PC-9 (cell line): ENCODE measurements at regions not wholly inside any gene's neighbourhood (a gene's known extent, or its start where the extent isn't known, plus 50 kb on each side); places are given as distances from the start of the nearest gene placed in this dataset.

ENCODE experiments used
- BruUV-seq: library from RNA; stranded (reverse); fragments of 400-500 nt; replicated peaks from 2 replicates; lab custom pipeline; 2021; lab: Mats Ljungman, UMichigan
- CTCF ChIA-PET: fragments of 300-600 bp; sonication (Branson Sonifier 250); formaldehyde crosslinking; loops from one replicate; lab custom pipeline; 2022; ENCODE audit warnings: antibody characterized with exemption; lab: Charles Lee
- POLR2A ChIA-PET: fragments of 300-600 bp; sonication (Branson Sonifier 250); formaldehyde crosslinking; loops from one replicate; lab custom pipeline; 2022; ENCODE audit warnings: antibody characterized with exemption; ENCODE audit not compliant: unreplicated experiment; lab: Charles Lee
- DNase-seq, 2 experiments: peaks; one replicate each; pipeline versions ENCODE4 v3.0.0 to v3.0.0-alpha.2; 2015 to 2022; ENCODE audit warnings: mixed read lengths in 1 of 2
- H2AFZ ChIP-seq: fragments of 200-600 bp; sonication (generic); 2 replicates; pipeline ENCODE4 v1.8.1; 2017; ENCODE audit warnings: antibody characterized with exemption
- H3F3A ChIP-seq: fragments of 200-600 bp; sonication (generic); 2 replicates; pipeline ENCODE4 v1.8.1; 2017; ENCODE audit warnings: antibody characterized with exemption, mild to moderate bottlenecking, low read depth; ENCODE audit not compliant: insufficient read depth
- H3K27ac ChIP-seq: fragments of 200-600 bp; sonication (generic); 2 replicates; pipeline ENCODE4 v1.6.1; 2016; ENCODE audit warnings: mixed run types
- H3K27me3 ChIP-seq: fragments of 200-600 bp; sonication (generic); 2 replicates; pipeline ENCODE4 v1.6.1; 2016; ENCODE audit warnings: low read depth, mixed run types; ENCODE audit not compliant: insufficient read depth
- H3K36me3 ChIP-seq: fragments of 200-600 bp; sonication (generic); 2 replicates; pipeline ENCODE4 v1.6.1; 2016; ENCODE audit warnings: low read depth, mixed run types
- H3K4me1 ChIP-seq: fragments of 200-600 bp; sonication (generic); replicated peaks from 2 replicates; pipeline ENCODE4 v1.6.1; 2016; ENCODE audit warnings: mixed run types; ENCODE audit not compliant: insufficient read depth
- H3K4me2 ChIP-seq: fragments of 200-600 bp; sonication (generic); 2 replicates; pipeline ENCODE4 v1.6.1; 2017; ENCODE audit warnings: mixed run types
- H3K4me3 ChIP-seq: fragments of 200-600 bp; sonication (generic); 2 replicates; pipeline ENCODE4 v1.6.1; 2016; ENCODE audit warnings: mixed run types
- H3K79me2 ChIP-seq: fragments of 200-600 bp; sonication (generic); 2 replicates; pipeline ENCODE4 v1.6.1; 2017; ENCODE audit warnings: low read depth, mixed run types
- H3K9me2 ChIP-seq: fragments of 200-600 bp; sonication (generic); 2 replicates; pipeline ENCODE4 v1.8.1; 2017; ENCODE audit warnings: mild to moderate bottlenecking; ENCODE audit not compliant: insufficient read depth
- H3K9me3 ChIP-seq: fragments of 200-600 bp; sonication (generic); 2 replicates; pipeline ENCODE4 v1.8.1; 2016; ENCODE audit warnings: low read depth; ENCODE audit not compliant: insufficient read depth
- H4K20me1 ChIP-seq: fragments of 200-600 bp; sonication (generic); 2 replicates; pipeline ENCODE4 v1.8.1; 2017; ENCODE audit not compliant: insufficient read depth
- EZH2 ChIP-seq: fragments of 200-600 bp; sonication (generic); IDR thresholded peaks from 2 replicates; pipeline ENCODE4 v1.8.0; 2017; ENCODE audit warnings: antibody characterized with exemption, low read depth
- intact Hi-C: fragments of 100-400 bp; cut with micrococcal nuclease; formaldehyde crosslinking; loops from one replicate; pipeline ENCODE4 v1.10.0; 2022; ENCODE audit not compliant: unreplicated experiment
- TF ChIP-seq, protein P1 (sequence below): fragments of 200-600 bp; sonication (generic); conservative IDR thresholded peaks from 2 replicates; pipeline ENCODE4 v1.6.1; 2017; ENCODE audit warnings: mixed run types, antibody characterized with exemption, mild to moderate bottlenecking, moderate library complexity

DNA sequence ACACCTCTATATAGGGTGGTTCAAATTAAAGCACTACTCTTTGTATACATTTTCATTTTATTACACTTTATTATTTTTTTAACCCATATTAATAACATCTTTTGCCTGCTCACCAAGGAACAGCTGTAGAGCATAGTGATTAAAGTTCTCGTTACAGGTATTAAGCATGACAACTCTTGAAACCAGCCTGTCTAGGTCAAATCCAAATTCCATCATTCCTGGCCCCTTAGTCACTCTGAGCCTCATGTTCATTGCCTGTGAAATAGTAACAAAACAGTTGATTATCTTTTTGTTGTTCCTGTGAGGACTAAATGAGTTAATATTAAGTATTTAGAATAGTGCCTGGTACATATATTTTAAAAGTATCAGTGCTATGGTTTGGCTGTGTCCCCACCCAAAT, 334.5 kb downstream of the RAB38 start:
- Histone ChIP-seq H3K4me2 (no peak overlapping the region), H2AFZ (no peak overlapping the region), H4K20me1 (no peaks in the 10 kb centered on the region), H3K4me3 (no peak overlapping the region), H3K27ac (no peak overlapping the region), H3K79me2 (no peaks in the 10 kb centered on the region), H3K4me1 (no peaks in the 10 kb centered on the region), H3K9me3 (no peaks in the 10 kb centered on the region), H3F3A (no peaks in the 10 kb centered on the region), H3K36me3 (no peaks in the 10 kb centered on the region), H3K9me2 (no peaks in the 10 kb centered on the region), H3K27me3 (no peaks in the 10 kb centered on the region)
- no peak for DNase-seq
- no peak for TF ChIP-seq EZH2
- TF ChIP-seq, protein P1, sequence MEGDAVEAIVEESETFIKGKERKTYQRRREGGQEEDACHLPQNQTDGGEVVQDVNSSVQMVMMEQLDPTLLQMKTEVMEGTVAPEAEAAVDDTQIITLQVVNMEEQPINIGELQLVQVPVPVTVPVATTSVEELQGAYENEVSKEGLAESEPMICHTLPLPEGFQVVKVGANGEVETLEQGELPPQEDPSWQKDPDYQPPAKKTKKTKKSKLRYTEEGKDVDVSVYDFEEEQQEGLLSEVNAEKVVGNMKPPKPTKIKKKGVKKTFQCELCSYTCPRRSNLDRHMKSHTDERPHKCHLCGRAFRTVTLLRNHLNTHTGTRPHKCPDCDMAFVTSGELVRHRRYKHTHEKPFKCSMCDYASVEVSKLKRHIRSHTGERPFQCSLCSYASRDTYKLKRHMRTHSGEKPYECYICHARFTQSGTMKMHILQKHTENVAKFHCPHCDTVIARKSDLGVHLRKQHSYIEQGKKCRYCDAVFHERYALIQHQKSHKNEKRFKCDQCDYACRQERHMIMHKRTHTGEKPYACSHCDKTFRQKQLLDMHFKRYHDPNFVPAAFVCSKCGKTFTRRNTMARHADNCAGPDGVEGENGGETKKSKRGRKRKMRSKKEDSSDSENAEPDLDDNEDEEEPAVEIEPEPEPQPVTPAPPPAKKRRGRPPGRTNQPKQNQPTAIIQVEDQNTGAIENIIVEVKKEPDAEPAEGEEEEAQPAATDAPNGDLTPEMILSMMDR, result no peak
- CTCF ChIA-PET, result no interaction called here
- no TSS peak for BruUV-seq
- POLR2A ChIA-PET, result no interaction called here
- intact Hi-C loops, result no loop called here

DNA sequence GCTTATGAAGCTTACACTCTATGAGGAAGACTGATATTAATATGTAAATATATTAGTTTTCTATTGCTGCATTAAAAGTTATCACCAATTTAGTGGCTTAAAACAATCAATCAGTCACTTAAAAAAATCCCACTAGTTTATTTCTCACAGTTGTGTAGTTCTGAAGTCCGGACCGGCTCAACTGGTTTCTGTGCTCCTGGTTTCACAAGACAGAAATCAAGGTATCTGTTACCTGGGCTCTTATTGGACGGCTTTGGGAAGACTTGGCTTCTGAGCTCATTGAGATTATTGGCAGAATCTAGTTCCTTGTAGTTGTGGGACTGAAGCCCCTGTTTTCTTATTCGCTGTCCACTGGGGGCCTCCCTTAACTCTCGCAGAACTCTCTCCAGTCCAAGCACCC, 343.0 kb downstream of the RAB38 start:
- BruUV-seq, result no TSS peak
- Histone ChIP-seq H3K27ac (no peak overlapping the region), H3F3A (no peaks in the 10 kb centered on the region), H3K9me2 (no peaks in the 10 kb centered on the region), H3K4me2 (no peak overlapping the region), H3K4me3 (no peak overlapping the region), H3K36me3 (no peaks in the 10 kb centered on the region), H4K20me1 (no peaks in the 10 kb centered on the region), H3K4me1 (no peaks in the 10 kb centered on the region), H3K27me3 (no peaks in the 10 kb centered on the region), H3K9me3 (no peaks in the 10 kb centered on the region), H2AFZ (no peak overlapping the region), H3K79me2 (no peaks in the 10 kb centered on the region)
- TF ChIP-seq, protein P1, result no peak
- TF ChIP-seq EZH2, result no peak
- DNase-seq, result peak in 1 of 2 experiments; percentile 3
- intact Hi-C loops, result no loop called here
- POLR2A ChIA-PET, result no interaction called here
- CTCF ChIA-PET, result no interaction called here

DNA sequence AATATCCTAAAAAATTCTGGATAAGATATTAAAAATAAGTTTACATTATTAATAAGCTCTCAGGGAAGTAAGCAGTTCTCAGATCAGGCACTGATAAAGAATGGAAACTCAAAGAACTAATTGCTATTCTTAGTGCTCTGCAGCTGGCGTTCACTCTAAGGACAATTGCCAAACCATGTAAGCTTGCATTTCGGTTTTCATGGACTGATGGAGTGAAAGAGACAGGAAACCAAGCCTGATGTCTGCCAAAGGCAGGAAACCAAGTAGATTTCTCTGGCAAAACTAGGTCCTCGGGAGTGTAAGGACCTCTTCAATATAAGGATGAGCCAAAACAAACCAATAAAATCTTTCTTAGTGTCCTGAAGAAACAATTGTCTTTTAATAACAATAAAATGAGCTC, 355.2 kb downstream of the RAB38 start:
- no TSS peak for BruUV-seq
- Histone ChIP-seq H3K4me3 (no peak overlapping the region), H4K20me1 (no peaks in the 10 kb centered on the region), H3K36me3 (no peaks in the 10 kb centered on the region), H3K79me2 (no peaks in the 10 kb centered on the region), H3K27ac (no peak overlapping the region), H3K4me2 (no peak overlapping the region), H3K9me3 (0 out of 2 replicates have a peak, but pooled peaks cover 5% of the 10 kb centered on the region), H3F3A (no peaks in the 10 kb centered on the region), H2AFZ (no peak overlapping the region), H3K4me1 (no peaks in the 10 kb centered on the region), H3K9me2 (0 out of 2 replicates have a peak, but pooled peaks cover 10% of the 10 kb centered on the region), H3K27me3 (no peaks in the 10 kb centered on the region)
- CTCF ChIA-PET, result no interaction called here
- DNase-seq, result no peak
- no peak for TF ChIP-seq EZH2
- TF ChIP-seq, protein P1, result no peak
- POLR2A ChIA-PET, result no interaction called here
- intact Hi-C loops, result no loop called here
